GM19328 (cell line): ENCODE measurements at regions not wholly inside any gene's neighbourhood (a gene's known extent, or its start where the extent isn't known, plus 50 kb on each side); places are given as distances from the start of the nearest gene placed in this dataset.
"Not testable (repeated sequence)": the region's sequence is repeated elsewhere in the genome, so short reads cannot be mapped to it uniquely, and the experiment has no call there.

ENCODE experiments used
- ATAC-seq: cut with Tn5 transposase; IDR thresholded peaks from one replicate; pipeline ENCODE4 v1.9.1; 2021; ENCODE audit warnings: mild to moderate bottlenecking, moderate library complexity; ENCODE audit not compliant: unreplicated experiment

- ATAC-seq, result no peak
Observed at GRCh38 chr3:135549928-135550494, 415.5 kb upstream of the PPP2R3A start.

DNA sequence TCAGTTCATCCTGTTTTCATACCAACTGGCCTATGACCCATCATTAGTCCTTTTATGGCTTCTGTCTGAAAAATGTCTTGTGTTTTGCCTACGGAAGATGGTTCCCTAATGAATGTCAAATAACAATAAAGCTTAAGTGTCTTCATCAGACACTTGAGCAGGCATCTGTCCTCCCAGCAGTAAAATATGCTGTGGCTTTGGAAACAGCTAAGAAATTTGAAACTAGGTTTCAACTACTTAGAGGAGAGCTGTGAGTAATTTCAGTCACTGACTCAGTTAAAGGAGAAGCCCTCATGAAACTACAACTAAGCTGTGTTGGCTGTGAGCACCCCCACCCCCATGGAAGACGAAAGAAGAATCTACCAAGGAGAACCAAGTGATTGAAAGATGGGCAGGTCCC is 409.4 kb upstream of the PPP2R3A start:
- ATAC-seq, result no peak

DNA sequence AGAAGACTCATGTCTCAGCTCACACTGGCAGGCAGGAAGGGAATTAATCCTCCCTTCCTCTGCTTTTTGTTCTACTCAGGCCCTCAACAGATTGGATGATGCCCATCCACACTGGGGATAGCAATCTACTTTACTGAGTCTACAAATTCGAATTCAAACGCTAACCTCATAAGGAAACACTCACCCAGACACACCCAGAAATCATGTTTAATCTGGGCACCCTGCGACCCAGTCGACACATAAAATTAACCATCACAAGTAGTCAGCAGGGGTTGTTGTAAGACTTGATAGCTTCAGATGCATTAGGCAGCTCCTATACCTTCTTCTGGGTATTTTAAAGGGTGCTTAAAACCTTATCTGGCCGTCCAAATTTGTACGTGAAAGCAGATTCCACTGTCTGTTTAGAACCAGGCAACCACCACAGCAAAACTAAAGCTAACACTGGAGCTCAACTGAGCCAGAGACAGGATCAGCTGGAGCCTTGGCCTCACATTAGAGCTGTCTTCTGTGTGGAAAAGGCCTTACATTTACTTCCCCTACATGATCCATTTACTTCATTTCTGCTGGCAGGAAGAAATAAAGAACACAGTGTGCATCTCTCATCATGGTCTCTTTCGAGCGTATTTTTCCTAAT is 407.3 kb upstream of the PPP2R3A start:
- ATAC-seq, result no peak

GRCh38 chr3:135558906-135559305 is 406.6 kb upstream of the PPP2R3A start:
- ATAC-seq, result no peak

GRCh38 chr3:135559802-135560201 is 405.7 kb upstream of the PPP2R3A start:
- ATAC-seq, result no peak

DNA sequence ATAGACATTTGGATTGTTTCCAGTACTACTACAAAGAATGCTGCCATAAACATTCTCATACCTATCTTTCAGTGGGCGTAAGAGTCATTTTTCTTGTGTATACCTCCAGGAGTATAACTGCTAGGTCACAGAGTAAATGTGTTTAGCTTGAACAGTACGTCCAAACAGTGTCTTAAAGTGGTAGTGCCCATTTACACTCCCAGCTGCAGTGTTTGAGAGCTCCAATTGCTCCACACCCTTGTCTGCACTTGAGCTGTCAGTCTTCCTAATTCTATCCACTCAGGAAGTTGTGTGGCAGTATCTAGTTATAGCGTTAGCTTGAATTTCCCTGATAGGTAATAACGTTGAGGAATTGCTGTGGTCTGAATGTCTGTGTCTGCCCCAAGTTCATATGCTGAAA is 404.7 kb upstream of the PPP2R3A start:
- no peak for ATAC-seq

DNA sequence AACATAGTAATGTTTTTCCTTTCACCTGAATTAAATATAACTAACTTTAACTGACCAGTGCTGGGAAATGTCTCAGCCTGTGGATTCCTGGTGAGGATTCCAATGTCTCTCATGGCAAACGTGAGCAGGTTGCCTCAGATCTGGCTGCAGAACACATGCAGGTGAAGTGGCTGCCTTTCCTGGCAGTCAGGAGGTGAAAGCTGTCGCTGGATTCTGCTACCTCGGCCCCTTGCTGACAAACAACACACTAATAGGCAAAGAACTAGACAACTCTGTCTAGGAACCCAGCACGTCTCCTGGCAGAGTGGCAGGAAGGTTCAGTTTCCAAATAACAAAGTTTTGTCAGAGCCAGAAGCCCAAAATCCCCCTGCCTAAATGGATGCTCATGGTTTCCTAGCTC is 400.8 kb upstream of the PPP2R3A start:
- ATAC-seq, result no peak

DNA sequence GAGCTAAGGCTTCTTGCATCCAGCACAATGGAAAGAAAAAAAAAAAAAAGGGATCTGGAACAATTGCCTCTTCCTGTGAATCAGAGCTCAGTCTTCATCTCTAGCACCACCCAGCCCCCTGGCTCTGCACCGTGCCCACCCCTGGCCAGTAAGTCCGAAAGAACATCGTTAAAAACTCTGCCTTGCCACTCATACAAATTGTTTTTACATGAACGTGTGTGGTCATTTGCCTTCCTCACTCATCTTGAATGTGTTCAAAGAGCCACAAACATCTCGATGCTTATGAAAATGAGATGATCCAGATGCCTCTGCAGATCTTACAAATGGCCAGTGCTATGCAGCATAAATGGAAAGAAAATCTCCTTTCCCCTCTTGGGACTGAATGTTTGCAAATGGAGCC is 400.0 kb upstream of the PPP2R3A start:
- ATAC-seq, result no peak

DNA sequence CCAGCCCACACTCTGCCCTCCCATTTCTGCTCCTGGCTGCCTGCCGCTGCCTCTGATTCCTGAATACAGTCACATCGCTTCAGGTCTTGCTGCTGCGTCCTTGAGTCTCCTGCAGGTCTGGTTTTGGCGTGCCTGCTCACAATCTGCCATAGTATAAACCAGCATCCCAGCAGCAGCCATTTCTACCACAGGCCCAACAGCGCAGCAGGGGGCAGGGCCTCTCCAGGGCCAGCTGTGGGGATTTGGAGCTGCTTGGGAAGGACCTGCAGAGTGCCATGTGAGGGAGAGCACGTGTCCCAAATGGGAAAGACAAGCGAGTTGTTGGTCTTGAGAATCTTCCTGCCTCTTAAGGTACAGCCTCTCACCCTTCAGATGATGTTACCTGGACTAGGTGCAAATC is 398.3 kb upstream of the PPP2R3A start:
- ATAC-seq, result no peak

DNA sequence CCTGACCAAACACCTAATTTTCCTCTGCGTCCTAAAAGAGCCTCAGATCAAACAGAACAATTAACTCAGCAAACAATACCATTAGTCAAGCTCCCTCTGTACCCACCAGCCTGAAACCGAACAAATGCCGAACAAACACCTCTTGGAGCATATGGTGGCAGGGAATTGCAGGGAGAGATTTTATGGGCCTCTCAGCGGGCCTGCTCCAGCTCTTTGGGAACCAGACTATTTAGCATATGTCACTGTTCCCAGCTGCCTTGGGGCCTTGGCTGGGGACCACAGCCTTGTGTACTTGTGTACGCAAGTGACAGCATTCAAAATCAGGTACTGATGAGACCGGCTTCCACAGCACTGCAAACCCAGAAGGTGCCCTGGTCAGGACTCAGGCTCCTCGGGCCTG is 388.8 kb upstream of the PPP2R3A start:
- no peak for ATAC-seq

DNA sequence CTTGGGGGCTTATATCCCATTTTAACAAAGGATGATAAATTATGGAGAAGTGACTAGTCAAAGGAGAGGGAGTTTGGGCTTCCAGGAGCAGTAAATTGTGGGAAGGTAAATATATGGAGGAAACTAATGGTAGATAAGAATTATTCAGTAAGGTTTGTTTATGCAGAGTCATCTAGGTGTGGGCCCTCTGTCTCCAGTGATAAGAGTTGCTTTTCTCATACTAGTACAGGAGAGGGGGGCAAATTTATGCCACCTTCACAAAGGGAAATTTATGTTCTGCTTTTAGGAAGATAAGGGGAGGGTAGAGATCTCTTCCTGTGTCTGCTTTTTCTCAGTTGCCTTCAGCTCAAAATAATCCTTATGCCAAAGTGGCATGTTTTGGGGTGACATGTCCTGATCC is 383.7 kb upstream of the PPP2R3A start:
- no peak for ATAC-seq

DNA sequence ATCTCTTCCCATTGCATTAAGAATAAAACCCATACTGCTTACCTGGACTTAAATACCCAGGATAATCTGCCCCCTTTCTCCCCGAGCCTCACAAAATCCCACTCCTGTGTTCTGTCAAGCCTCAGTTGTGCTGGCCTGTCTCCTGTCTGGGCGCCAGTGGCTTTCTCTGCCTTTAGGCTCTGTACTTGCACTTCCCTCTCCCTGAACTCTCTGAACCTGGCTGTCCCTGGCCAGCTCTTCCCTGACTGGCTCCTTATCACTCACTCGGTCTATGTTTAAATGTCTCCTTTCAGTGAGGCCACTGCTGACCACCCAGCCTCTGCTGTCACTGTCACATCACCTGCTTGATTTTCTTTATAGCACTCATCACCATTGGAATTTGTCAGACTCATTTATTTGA is 382.7 kb upstream of the PPP2R3A start:
- ATAC-seq, result no peak

- no peak for ATAC-seq
Observed at GRCh38 chr3:135596563-135596962, 369.0 kb upstream of the PPP2R3A start.

- ATAC-seq, result no peak
Observed at GRCh38 chr3:135597855-135598254, 367.7 kb upstream of the PPP2R3A start.

DNA sequence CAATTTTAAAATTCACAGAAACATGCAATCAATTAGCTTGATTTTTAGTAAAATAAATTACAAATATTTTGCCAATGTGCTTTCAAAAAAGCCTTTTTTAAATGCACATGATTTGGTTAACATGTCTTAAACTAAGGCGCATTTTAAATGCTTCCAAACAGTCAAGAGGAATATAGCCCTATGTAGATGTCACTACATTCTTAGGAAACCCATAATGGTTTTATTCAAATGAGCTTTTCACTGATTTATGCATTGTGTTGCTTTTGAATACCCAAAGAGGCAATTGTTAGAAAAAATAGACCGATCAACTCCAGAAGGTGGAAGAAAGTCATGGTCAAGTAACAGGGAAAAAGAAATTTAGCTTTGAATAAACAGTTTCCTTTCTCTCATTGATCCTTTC is 366.9 kb upstream of the PPP2R3A start:
- ATAC-seq, result no peak

- ATAC-seq, result not testable (repeated sequence)
Observed at GRCh38 chr3:135604512-135604911, 361.0 kb upstream of the PPP2R3A start.

DNA sequence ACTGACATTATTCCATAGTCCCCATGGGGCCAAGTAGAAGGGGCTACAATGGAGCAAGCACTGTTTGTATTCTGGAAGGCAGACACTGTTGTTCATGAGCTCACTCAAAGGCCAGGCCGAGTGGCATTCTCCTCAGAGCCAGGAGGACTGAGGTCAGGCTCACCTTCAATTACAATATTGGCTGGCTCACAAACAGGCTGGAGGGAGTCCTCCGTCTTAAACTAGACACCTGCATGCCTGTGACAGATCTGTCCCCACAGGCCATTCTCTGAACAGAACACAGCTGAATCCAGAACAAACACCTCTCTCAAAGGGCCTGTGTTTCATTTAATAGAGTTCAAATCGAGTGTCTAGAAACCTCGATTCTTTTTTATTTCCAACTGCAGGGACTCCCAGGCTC is 347.4 kb upstream of the PPP2R3A start:
- ATAC-seq, result no peak

DNA sequence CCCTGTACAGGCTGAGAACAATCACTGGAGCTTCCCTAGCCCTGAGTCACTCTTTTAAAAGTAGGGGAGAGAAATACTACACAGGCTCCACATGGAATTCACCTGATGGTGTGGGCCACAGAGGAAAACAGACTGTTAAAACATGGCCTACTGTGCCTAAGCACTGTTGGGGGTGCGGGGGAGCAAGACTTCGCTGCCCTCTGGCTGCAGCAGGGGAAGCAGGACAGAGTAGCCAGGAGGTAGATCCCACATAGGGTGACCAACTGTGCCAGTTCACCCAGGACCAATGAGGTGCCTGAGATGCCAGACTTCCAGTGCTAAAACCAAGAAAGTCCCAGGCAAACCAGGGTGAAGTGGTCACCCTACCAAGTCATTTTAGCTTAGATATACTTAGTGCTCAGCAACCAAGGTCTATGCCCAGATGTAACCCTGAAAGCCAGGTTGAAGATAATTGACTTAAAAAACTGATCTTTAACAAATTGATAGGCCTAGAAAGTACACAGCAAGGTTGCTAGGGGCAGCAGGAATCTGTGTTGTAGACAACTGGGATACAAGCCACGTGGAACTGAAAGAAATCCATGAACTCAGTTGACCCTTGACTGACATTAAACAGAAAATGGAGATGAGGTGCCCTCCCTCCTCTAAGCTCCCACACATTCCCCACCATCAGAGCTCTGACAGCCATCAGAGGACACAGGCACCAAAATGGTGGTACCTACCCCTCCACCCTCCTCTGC is 344.2 kb upstream of the PPP2R3A start:
- ATAC-seq, result no peak

DNA sequence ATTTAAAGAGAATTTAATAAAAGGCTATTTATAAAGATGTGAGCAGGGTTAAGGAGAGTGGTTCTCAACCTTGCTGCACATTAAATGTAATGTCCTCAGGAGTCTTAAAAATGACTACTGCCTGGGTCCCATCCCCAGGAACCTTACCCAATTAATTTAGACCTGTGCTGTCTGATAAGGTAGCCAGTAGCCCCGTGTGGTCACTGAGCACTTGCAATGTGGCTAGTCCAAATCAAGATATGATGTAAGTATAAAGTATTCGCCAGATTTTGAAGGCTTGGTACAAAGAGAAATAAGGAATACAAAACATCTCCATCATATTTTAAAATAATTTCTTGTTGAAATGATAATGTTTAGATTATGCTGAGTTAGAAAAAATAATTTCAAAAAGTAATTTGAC is 343.3 kb upstream of the PPP2R3A start:
- ATAC-seq, result no peak

GRCh38 chr3:135622656-135623055 is 342.9 kb upstream of the PPP2R3A start:
- ATAC-seq, result no peak

- ATAC-seq, result no peak
Observed at GRCh38 chr3:135623558-135623957, 342.0 kb upstream of the PPP2R3A start.

- ATAC-seq, result no peak
Observed at GRCh38 chr3:135627057-135627456, 338.5 kb upstream of the PPP2R3A start.
